Fibroblast of lung (primary cell): ENCODE measurements at regions not wholly inside any gene's neighbourhood (a gene's known extent, or its start where the extent isn't known, plus 50 kb on each side); places are given as distances from the start of the nearest gene placed in this dataset.

ENCODE experiments used
- DNase-seq, 2 donors: peaks; one replicate each; pipeline versions ENCODE4 v3.0.0 to v3.0.0-alpha.2; 2010; ENCODE audit warnings: low read depth in 2 of 2
- H2AFZ ChIP-seq: 2 replicates; pipeline ENCODE4 v1.5.1; 2012; ENCODE audit warnings: low read length, control low read depth, inconsistent platforms
- H3K27ac ChIP-seq: 2 replicates; pipeline ENCODE4 v1.5.1; 2011; ENCODE audit warnings: low read length, control low read depth; ENCODE audit not compliant: insufficient read depth
- H3K27me3 ChIP-seq: 2 replicates; pipeline ENCODE4 v1.5.1; 2011; ENCODE audit warnings: mild to moderate bottlenecking, low read length; ENCODE audit not compliant: control insufficient read depth, insufficient read depth
- H3K36me3 ChIP-seq: 2 replicates; pipeline ENCODE4 v1.5.1; 2011; ENCODE audit warnings: low read length; ENCODE audit not compliant: control insufficient read depth, insufficient read depth
- H3K4me1 ChIP-seq: 2 replicates; pipeline ENCODE4 v1.5.1; 2011; ENCODE audit warnings: low read length; ENCODE audit not compliant: control insufficient read depth, insufficient read depth; ENCODE audit errors: extremely low read depth
- H3K4me2 ChIP-seq: 2 replicates; pipeline ENCODE4 v1.5.1; 2011; ENCODE audit warnings: low read length, control low read depth; ENCODE audit not compliant: insufficient read depth; ENCODE audit errors: extremely low read depth
- H3K4me3 ChIP-seq, 4 experiments: fragments of 200-600 bp in 1 of 4; sonication (generic) in 1 of 4; replicated peaks in 1 of 4; 2 replicates each; pipeline ENCODE4 v1.5.1; 2011 to 2016; ENCODE audit warnings: low read length in 4 of 4, low read depth in 3 of 4, mild to moderate bottlenecking in 3 of 4, control low read depth in 2 of 4, inconsistent platforms in 1 of 4, mixed read lengths in 1 of 4; ENCODE audit not compliant: insufficient read depth in 1 of 4; ENCODE audit errors: control extremely low read depth in 1 of 4
- H3K79me2 ChIP-seq: 2 replicates; pipeline ENCODE4 v1.5.1; 2012; ENCODE audit warnings: mild to moderate bottlenecking, low read length, inconsistent platforms; ENCODE audit not compliant: control insufficient read depth, insufficient read depth
- H3K9ac ChIP-seq: 2 replicates; pipeline ENCODE4 v1.5.1; 2011; ENCODE audit warnings: mild to moderate bottlenecking, low read length, control low read depth; ENCODE audit not compliant: insufficient read depth
- H3K9me3 ChIP-seq: 2 replicates; pipeline ENCODE4 v1.5.1; 2012; ENCODE audit warnings: low read depth, low read length; ENCODE audit not compliant: control insufficient read depth, insufficient read depth
- H4K20me1 ChIP-seq: 2 replicates; pipeline ENCODE4 v1.5.1; 2011; ENCODE audit warnings: low read length; ENCODE audit not compliant: control insufficient read depth, insufficient read depth; ENCODE audit errors: extremely low read depth
- EZH2 ChIP-seq: IDR thresholded peaks from 2 replicates; pipeline ENCODE4 v1.5.1; 2012; ENCODE audit warnings: low read length, control low read depth, mild to moderate bottlenecking; ENCODE audit errors: missing control alignments
- TF ChIP-seq, protein P1 (sequence below), 2 donors: IDR thresholded peaks in 1 of 2; conservative IDR thresholded peaks in 1 of 2; 1 replicate in 1 of 2; 2 replicates in 1 of 2; pipeline ENCODE4 v1.5.1; 2011 to 2012; ENCODE audit warnings: low read length in 2 of 2, control low read depth in 1 of 2, inconsistent platforms in 1 of 2, low read depth in 1 of 2, mild to moderate bottlenecking in 1 of 2

- no peak overlapping the region for H3K4me2 ChIP-seq
- DNase-seq = no peak
- no peaks in the 10 kb centered on the region for H3K36me3 ChIP-seq
- H4K20me1 ChIP-seq = no peaks in the 10 kb centered on the region
- no peaks in the 10 kb centered on the region for H3K27me3 ChIP-seq
- H3K79me2 ChIP-seq = no peaks in the 10 kb centered on the region
- H2AFZ ChIP-seq = no peak overlapping the region
- H3K9me3 ChIP-seq = no peaks in the 10 kb centered on the region
- no peak overlapping the region for H3K27ac ChIP-seq
- TF ChIP-seq, protein P1, sequence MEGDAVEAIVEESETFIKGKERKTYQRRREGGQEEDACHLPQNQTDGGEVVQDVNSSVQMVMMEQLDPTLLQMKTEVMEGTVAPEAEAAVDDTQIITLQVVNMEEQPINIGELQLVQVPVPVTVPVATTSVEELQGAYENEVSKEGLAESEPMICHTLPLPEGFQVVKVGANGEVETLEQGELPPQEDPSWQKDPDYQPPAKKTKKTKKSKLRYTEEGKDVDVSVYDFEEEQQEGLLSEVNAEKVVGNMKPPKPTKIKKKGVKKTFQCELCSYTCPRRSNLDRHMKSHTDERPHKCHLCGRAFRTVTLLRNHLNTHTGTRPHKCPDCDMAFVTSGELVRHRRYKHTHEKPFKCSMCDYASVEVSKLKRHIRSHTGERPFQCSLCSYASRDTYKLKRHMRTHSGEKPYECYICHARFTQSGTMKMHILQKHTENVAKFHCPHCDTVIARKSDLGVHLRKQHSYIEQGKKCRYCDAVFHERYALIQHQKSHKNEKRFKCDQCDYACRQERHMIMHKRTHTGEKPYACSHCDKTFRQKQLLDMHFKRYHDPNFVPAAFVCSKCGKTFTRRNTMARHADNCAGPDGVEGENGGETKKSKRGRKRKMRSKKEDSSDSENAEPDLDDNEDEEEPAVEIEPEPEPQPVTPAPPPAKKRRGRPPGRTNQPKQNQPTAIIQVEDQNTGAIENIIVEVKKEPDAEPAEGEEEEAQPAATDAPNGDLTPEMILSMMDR (conservative IDR thresholded peaks at IDR 0.05 in 1 of 2, IDR thresholded peaks at IDR 0.05 in 1 of 2; ENCODE audit: low read depth in 1 of 2, low read length in 2 of 2) = no peak
- TF ChIP-seq EZH2 = no peak
- H3K9ac ChIP-seq = no peak overlapping the region
- H3K4me3 ChIP-seq = no peak overlapping the region
- H3K4me1 ChIP-seq = no peaks in the 10 kb centered on the region
Observed at GRCh38 chr1:185631843-185632242, 102.3 kb upstream of the HMCN1 start.

DNA sequence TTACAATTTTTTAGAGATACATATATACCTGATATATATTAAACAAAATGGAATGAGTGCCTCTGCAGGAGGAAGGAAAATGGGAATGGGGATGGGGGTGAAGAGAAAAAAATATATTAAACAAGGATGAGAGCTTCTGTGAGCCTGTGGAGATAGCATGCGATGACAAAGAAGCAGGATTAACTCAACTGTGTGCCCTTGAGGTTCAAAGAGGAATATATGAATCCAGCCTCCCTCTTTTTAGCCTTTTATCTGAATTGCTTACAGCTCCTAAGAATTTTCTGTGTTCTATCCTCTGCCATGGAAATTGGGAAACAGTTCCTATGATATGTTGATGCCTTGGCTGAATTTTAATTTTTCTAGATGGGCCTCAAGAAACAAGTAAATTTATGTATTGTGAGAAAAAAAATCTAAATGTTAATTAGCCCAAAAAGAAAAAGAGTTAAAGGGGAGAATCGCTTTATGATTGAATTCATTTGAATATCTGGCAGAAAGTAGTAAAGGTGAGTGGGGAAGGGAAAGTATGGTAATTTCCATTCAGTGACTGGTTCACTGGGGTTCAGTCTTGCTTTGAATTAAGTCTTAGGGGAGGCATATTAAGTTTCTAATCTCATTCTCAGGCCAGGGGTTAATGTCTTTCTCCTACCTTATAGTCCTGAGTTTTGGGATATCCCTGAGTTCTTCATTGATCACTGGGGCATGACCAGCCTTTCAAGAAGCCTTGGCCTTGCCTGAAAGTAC, 106.3 kb upstream of the HMCN1 start:
- Histone ChIP-seq H3K4me1 (no peaks in the 10 kb centered on the region), H3K9ac (no peak overlapping the region), H3K4me3 (no peak overlapping the region), H3K9me3 (no peaks in the 10 kb centered on the region), H3K4me2 (no peak overlapping the region), H4K20me1 (no peaks in the 10 kb centered on the region), H3K27me3 (no peaks in the 10 kb centered on the region), H2AFZ (no peak overlapping the region), H3K79me2 (no peaks in the 10 kb centered on the region), H3K27ac (no peak overlapping the region), H3K36me3 (no peaks in the 10 kb centered on the region)
- DNase-seq = no peak
- TF ChIP-seq, protein P1 (conservative IDR thresholded peaks at IDR 0.05 in 1 of 2, IDR thresholded peaks at IDR 0.05 in 1 of 2; ENCODE audit: low read depth in 1 of 2, low read length in 2 of 2) = no peak
- TF ChIP-seq EZH2 = no peak

GRCh38 chr1:185627171-185627570, 107.0 kb upstream of the HMCN1 start:
- Histone ChIP-seq H3K4me2 (no peak overlapping the region), H2AFZ (no peak overlapping the region), H3K4me1 (no peaks in the 10 kb centered on the region), H3K4me3 (no peak overlapping the region), H3K9ac (no peak overlapping the region), H3K9me3 (no peaks in the 10 kb centered on the region), H4K20me1 (no peaks in the 10 kb centered on the region), H3K36me3 (no peaks in the 10 kb centered on the region), H3K79me2 (no peaks in the 10 kb centered on the region), H3K27ac (no peak overlapping the region), H3K27me3 (no peaks in the 10 kb centered on the region)
- TF ChIP-seq EZH2 = no peak
- TF ChIP-seq, protein P1 (conservative IDR thresholded peaks at IDR 0.05 in 1 of 2, IDR thresholded peaks at IDR 0.05 in 1 of 2; ENCODE audit: low read depth in 1 of 2, low read length in 2 of 2) = no peak
- peak in 1 of 2 donors; percentile 11 for DNase-seq
